ENCODE measurements at regions not wholly inside any gene's neighbourhood (a gene's known extent, or its start where the extent isn't known, plus 50 kb on each side); places are given as distances from the start of the nearest gene placed in this dataset.

- no peak for DNase-seq
Measured at GRCh38 chr9:89815061-89815902, 210.5 kb downstream of the GADD45G start.

- DNase-seq, result no peak
Measured at GRCh38 chr9:89815903-89816573, 211.2 kb downstream of the GADD45G start.

GRCh38 chr9:89817151-89817950 is 212.5 kb downstream of the GADD45G start:
- no peak for DNase-seq

- no peak for DNase-seq
Measured at GRCh38 chr9:89820337-89820736, 215.5 kb downstream of the GADD45G start.

- no peak for DNase-seq
Measured at GRCh38 chr9:89821081-89821480, 216.3 kb downstream of the GADD45G start.

- no peak for DNase-seq
Measured at GRCh38 chr9:89822996-89823395, 218.2 kb downstream of the GADD45G start.

- DNase-seq, result no peak
Measured at GRCh38 chr9:89825669-89826068, 220.9 kb downstream of the GADD45G start.

GRCh38 chr9:89826186-89826585 is 221.4 kb downstream of the GADD45G start:
- no peak for DNase-seq

GRCh38 chr9:89829346-89829745 is 224.5 kb downstream of the GADD45G start:
- no peak for DNase-seq

- no peak for DNase-seq
Measured at GRCh38 chr9:89835666-89836065, 230.9 kb downstream of the GADD45G start.

GRCh38 chr9:89837162-89837933 is 232.5 kb downstream of the GADD45G start:
- DNase-seq, result no peak

- no peak for DNase-seq
Measured at GRCh38 chr9:89837934-89838310, 233.1 kb downstream of the GADD45G start.

- no peak for DNase-seq
Measured at GRCh38 chr9:89838621-89839020, 233.8 kb downstream of the GADD45G start.

GRCh38 chr9:89839449-89839848 is 234.6 kb downstream of the GADD45G start:
- DNase-seq, result no peak

- DNase-seq, result no peak
Measured at GRCh38 chr9:89839952-89840351, 235.1 kb downstream of the GADD45G start.

- DNase-seq, result no peak
Measured at GRCh38 chr9:89841456-89841855, 236.6 kb downstream of the GADD45G start.

GRCh38 chr9:89842267-89842768 is 237.5 kb downstream of the GADD45G start:
- DNase-seq, result no peak

GRCh38 chr9:89843074-89843473 is 238.3 kb downstream of the GADD45G start:
- no peak for DNase-seq

GRCh38 chr9:89843591-89843990 is 238.8 kb downstream of the GADD45G start:
- DNase-seq, result no peak

- no peak for DNase-seq
Measured at GRCh38 chr9:89844075-89844474, 239.3 kb downstream of the GADD45G start.

- DNase-seq, result no peak
Measured at GRCh38 chr9:89844535-89844934, 239.7 kb downstream of the GADD45G start.

- DNase-seq, result no peak
Measured at GRCh38 chr9:89845321-89845720, 240.5 kb downstream of the GADD45G start.

- no peak for DNase-seq
Measured at GRCh38 chr9:89845862-89846261, 241.1 kb downstream of the GADD45G start.
